ENCODE measurements at regions not wholly inside any gene's neighbourhood (a gene's known extent, or its start where the extent isn't known, plus 50 kb on each side); places are given as distances from the start of the nearest gene placed in this dataset.

DNA sequence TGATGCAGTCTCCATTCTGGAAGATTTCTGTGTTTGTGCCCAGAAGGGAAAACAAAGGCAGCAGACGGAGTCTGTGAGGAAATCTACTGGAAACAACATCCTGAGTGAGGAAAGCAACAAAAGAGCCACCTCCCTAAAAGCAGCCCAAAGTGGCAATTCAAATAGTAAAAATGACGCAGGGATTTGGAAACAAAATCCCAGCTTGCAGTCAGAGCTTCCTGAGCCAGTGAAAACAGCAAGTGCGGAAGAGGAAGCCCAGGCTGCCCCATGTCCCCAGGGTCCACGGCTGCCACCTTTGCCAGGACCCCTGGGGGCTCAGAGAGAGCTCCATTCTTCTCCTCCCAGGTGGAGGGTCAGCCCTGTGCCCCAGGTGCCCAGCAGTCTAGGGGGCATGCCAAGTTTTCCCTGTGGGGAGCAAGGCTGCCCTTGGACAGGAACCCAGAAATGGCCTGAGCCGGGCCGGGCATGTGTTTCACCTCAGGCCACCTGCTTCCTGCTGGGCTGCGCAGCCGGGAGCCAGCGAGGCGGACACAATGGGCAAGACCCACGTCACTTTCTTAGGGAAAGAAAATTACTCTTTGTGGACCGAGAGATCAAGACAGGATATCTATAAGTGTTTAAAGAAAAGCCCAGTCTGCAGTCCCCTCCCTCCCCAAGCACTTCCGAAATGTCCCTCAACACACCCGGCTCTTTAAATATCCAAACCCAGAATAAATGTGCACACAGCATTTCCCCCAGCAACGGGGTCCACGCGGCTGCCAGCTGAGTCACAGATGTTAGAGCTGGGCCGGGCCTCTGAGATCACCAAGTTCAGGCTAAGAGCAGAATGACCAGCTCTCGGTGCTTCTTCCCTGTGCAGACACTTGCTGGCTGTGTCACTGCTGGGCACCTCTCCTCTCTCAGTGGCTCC lies 231.1 kb downstream of the ARHGAP12 start:
- Histone ChIP-seq H3K27me3 (no peaks in the 10 kb centered on the region), H3K27ac (peak overlapping the region; percentile 81 to 97 (median 88)), H3K36me3 (no peaks in the 10 kb centered on the region), H3K4me3 (peak overlapping the region; percentile 5 to 37 (median 34)), H3K4me1 (peaks cover 0 to 62% (median 45%) of the 10 kb centered on the region in 4 donors), H3K9me3 (no peaks in the 10 kb centered on the region)
- DNase-seq (ENCODE audit: low spot score in 2 of 2), result peak; percentile 70 to 80
- WGBS, 2 donors, result 6 to 9% methylated on average over 17 to 18 of the region's 19 CpGs
- TF ChIP-seq POLR2A (IDR thresholded peaks at IDR 0.05) (peak; percentile 22 to 31), EP300 (IDR thresholded peaks at IDR 0.05) (peak; percentile 73 to 87)
- TF ChIP-seq, protein P1, sequence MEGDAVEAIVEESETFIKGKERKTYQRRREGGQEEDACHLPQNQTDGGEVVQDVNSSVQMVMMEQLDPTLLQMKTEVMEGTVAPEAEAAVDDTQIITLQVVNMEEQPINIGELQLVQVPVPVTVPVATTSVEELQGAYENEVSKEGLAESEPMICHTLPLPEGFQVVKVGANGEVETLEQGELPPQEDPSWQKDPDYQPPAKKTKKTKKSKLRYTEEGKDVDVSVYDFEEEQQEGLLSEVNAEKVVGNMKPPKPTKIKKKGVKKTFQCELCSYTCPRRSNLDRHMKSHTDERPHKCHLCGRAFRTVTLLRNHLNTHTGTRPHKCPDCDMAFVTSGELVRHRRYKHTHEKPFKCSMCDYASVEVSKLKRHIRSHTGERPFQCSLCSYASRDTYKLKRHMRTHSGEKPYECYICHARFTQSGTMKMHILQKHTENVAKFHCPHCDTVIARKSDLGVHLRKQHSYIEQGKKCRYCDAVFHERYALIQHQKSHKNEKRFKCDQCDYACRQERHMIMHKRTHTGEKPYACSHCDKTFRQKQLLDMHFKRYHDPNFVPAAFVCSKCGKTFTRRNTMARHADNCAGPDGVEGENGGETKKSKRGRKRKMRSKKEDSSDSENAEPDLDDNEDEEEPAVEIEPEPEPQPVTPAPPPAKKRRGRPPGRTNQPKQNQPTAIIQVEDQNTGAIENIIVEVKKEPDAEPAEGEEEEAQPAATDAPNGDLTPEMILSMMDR (IDR thresholded peaks at IDR 0.05), result no peak

DNA sequence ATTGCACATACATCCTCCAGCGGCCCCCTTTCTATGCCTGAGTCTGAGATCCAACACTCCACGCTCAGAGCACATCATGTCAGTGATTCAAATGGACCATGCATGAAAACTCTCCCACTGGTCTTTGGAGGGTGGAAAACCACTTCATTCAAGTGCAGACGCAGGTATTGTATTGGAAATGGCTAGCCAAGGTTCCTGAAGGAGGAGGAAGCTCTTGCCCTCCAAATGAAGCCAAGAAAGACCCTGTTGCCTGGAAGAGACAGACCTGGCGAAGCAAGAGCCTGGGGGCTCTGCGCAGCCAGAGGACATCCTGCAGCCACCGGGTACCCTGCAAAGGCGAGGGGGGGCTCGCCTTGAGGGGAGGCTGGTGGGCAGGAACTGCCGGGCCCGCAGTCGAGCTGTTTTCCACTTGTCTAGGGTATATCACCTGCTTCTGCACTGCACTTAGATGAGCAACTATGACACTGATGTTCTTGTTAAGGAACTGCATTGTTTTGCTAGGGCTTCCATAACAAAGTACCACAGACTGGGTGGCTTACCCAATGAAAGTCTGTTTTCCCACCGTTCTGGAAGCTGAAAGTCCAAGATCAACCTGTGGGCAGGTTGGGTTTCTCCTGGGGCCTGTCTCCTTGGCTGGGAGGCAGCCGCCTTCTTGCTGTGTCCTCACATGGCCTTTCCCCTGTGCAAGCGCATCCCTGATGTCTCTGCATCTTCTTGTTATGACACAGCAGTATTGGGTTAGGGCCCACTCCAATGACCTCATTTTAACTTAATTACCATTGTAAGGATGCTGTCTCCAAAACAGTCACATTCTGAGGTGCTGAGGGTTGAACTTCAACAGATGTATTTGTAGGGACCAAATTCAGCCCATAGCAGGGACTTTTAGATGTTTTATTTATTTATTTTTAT lies 233.4 kb downstream of the ARHGAP12 start:
- peaks cover 0 to 5% (median 0%) of the 10 kb centered on the region in 4 donors for H3K9me3 ChIP-seq
- peaks cover 0 to 43% (median 32%) of the 10 kb centered on the region in 4 donors for H3K4me1 ChIP-seq
- no peaks in the 10 kb centered on the region for H3K27me3 ChIP-seq
- H3K4me3 ChIP-seq, result no peak overlapping the region
- TF ChIP-seq POLR2A (IDR thresholded peaks at IDR 0.05) (no peak), EP300 (IDR thresholded peaks at IDR 0.05) (no peak)
- TF ChIP-seq, protein P1 (IDR thresholded peaks at IDR 0.05), result no peak
- H3K36me3 ChIP-seq, result no peaks in the 10 kb centered on the region
- H3K27ac ChIP-seq, result peak overlapping the region in 2 of 4 donors; percentile 94 to 97
- 91 to 92% methylated on average over 14 of the region's 14 CpGs for WGBS, 2 donors
- no peak for DNase-seq (ENCODE audit: low spot score in 2 of 2)

DNA sequence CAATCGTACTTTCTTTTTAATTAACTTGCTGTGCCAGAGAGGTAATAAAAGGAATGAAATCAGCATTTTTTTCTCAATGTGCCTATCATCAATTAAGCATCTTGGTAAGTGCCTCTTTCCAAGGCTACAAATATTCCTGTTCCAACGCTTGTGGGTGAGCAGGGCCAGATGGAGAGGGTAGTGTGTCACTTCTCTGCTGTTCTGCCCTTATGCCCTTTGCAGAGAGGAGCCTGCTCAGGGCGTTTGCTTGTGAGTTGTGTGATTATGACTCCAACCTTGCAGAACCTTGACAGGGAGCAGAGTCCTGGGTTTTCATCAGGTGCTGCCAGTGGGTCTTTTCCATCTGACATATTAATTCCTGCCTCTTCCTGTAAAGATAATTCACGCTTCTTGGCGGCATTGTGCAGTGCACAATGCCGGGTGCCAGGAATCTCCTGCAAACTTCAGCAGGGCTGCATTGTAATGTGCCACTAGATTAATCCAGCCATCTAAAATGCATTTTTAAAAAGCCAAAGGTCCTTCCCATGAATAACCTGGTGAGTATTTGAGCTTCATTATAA lies 234.4 kb downstream of the ARHGAP12 start:
- Histone ChIP-seq H3K36me3 (no peaks in the 10 kb centered on the region), H3K27me3 (no peaks in the 10 kb centered on the region), H3K4me1 (peaks cover 0 to 33% (median 24%) of the 10 kb centered on the region in 4 donors), H3K9me3 (peaks cover 0 to 14% (median 3%) of the 10 kb centered on the region in 4 donors), H3K4me3 (no peak overlapping the region), H3K27ac (no peak overlapping the region)
- 79 to 81% methylated on average over 6 of the region's 6 CpGs for WGBS, 2 donors
- TF ChIP-seq EP300 (IDR thresholded peaks at IDR 0.05) (no peak), POLR2A (IDR thresholded peaks at IDR 0.05) (no peak)
- TF ChIP-seq, protein P1 (IDR thresholded peaks at IDR 0.05), result no peak
- no peak for DNase-seq (ENCODE audit: low spot score in 2 of 2)

GRCh38 chr10:31693491-31693890 lies 235.1 kb downstream of the ARHGAP12 start:
- no peaks in the 10 kb centered on the region for H3K27me3 ChIP-seq
- no peak for TF ChIP-seq POLR2A (IDR thresholded peaks at IDR 0.05)
- peak; percentile 54 for TF ChIP-seq EP300 (IDR thresholded peaks at IDR 0.05)
- peaks cover 0 to 26% (median 17%) of the 10 kb centered on the region in 4 donors for H3K4me1 ChIP-seq
- WGBS, 2 donors, result 82 to 86% methylated on average over 6 of the region's 6 CpGs
- H3K4me3 ChIP-seq, result no peak overlapping the region
- DNase-seq (ENCODE audit: low spot score in 2 of 2), result peak in 1 of 2 donors; percentile 47
- H3K9me3 ChIP-seq, result peaks cover 0 to 20% (median 6%) of the 10 kb centered on the region in 4 donors
- no peaks in the 10 kb centered on the region for H3K36me3 ChIP-seq
- no peak overlapping the region for H3K27ac ChIP-seq

- peaks cover 0 to 39% (median 10%) of the 10 kb centered on the region in 4 donors for H3K9me3 ChIP-seq
- H3K27ac ChIP-seq, result no peak overlapping the region
- no peak overlapping the region for H3K4me3 ChIP-seq
- H3K36me3 ChIP-seq, result no peaks in the 10 kb centered on the region
- no peaks in the 10 kb centered on the region for H3K27me3 ChIP-seq
- 64 to 71% methylated on average over 1 of the region's 1 CpG for whole genome bisulfite sequencing, 2 donors
- TF ChIP-seq EP300 (IDR thresholded peaks at IDR 0.05), result no peak
- TF ChIP-seq, protein P1 (IDR thresholded peaks at IDR 0.05), result no peak
- no peak for TF ChIP-seq POLR2A (IDR thresholded peaks at IDR 0.05)
- no peaks in the 10 kb centered on the region for H3K4me1 ChIP-seq
- no peak for DNase-seq (ENCODE audit: low spot score in 2 of 2)
Observed at GRCh38 chr10:31689233-31689632, 239.4 kb downstream of the ARHGAP12 start.
